Keratinocyte (primary cell): ENCODE measurements at regions not wholly inside any gene's neighbourhood (a gene's known extent, or its start where the extent isn't known, plus 50 kb on each side); places are given as distances from the start of the nearest gene placed in this dataset.

Experiments used
- DNase-seq: peaks from one replicate; pipeline ENCODE4 v3.0.0-alpha.2; 2011; ENCODE audit warnings: low read depth, missing footprints, low spot score
- FAIRE-seq: peaks from 2 replicates; lab custom pipeline; 2011; peaks lifted over from hg19 to GRCh38; lab: Jason Lieb, UNC
- H2AFZ ChIP-seq: 2 replicates; pipeline ENCODE4 v1.6.0; 2012; ENCODE audit warnings: low read length, control low read depth, inconsistent platforms; ENCODE audit not compliant: control insufficient read depth
- H3K27ac ChIP-seq: 2 replicates; pipeline ENCODE4 v1.5.1; 2011; ENCODE audit warnings: low read length; ENCODE audit not compliant: control insufficient read depth, insufficient read depth
- H3K27me3 ChIP-seq: 3 replicates; pipeline ENCODE4 v1.6.0; 2011; ENCODE audit warnings: low read length; ENCODE audit not compliant: control insufficient read depth, insufficient read depth; ENCODE audit errors: extremely low read depth
- H3K36me3 ChIP-seq, 2 experiments: 2 replicates in 1 of 2; 3 replicates in 1 of 2; pipeline ENCODE4 v1.5.1; 2011; ENCODE audit warnings: low read length in 2 of 2, mild to moderate bottlenecking in 1 of 2; ENCODE audit not compliant: control insufficient read depth in 2 of 2, insufficient read depth in 2 of 2; ENCODE audit errors: extremely low read depth in 1 of 2
- H3K4me1 ChIP-seq: 3 replicates; pipeline ENCODE4 v1.5.1; 2011; ENCODE audit warnings: low read length; ENCODE audit not compliant: control insufficient read depth, insufficient read depth; ENCODE audit errors: extremely low read depth
- H3K4me2 ChIP-seq: 3 replicates; pipeline ENCODE4 v1.6.0; 2011; ENCODE audit warnings: low read depth, low read length; ENCODE audit not compliant: control insufficient read depth, insufficient read depth; ENCODE audit errors: extremely low read depth
- H3K4me3 ChIP-seq, 3 experiments: fragments of 200-600 bp in 1 of 3; sonication (generic) in 1 of 3; 2 replicates in 2 of 3; 3 replicates in 1 of 3; pipeline ENCODE4 v1.5.1; 2011 to 2016; ENCODE audit warnings: low read length in 3 of 3, mild to moderate bottlenecking in 3 of 3, control low read depth in 2 of 3, inconsistent platforms in 1 of 3, low read depth in 1 of 3, mixed read lengths in 1 of 3, mixed run types in 1 of 3, moderate library complexity in 1 of 3; ENCODE audit not compliant: control insufficient read depth in 2 of 3, insufficient read depth in 2 of 3; ENCODE audit errors: extremely low read depth in 1 of 3
- H3K79me2 ChIP-seq: 2 replicates; pipeline ENCODE4 v1.6.0; 2012; ENCODE audit warnings: low read length; ENCODE audit not compliant: control insufficient read depth, insufficient read depth
- H3K9ac ChIP-seq: 3 replicates; pipeline ENCODE4 v1.6.0; 2011; ENCODE audit warnings: low read length; ENCODE audit not compliant: control insufficient read depth, insufficient read depth; ENCODE audit errors: extremely low read depth
- H3K9me1 ChIP-seq: 3 replicates; pipeline ENCODE4 v1.6.0; 2011; ENCODE audit warnings: low read length; ENCODE audit not compliant: control insufficient read depth, insufficient read depth; ENCODE audit errors: extremely low read depth
- H3K9me3 ChIP-seq: 2 replicates; pipeline ENCODE4 v1.5.1; 2012; ENCODE audit warnings: low read depth, low read length; ENCODE audit not compliant: control insufficient read depth
- H4K20me1 ChIP-seq: 3 replicates; pipeline ENCODE4 v1.6.0; 2011; ENCODE audit warnings: low read length; ENCODE audit not compliant: control insufficient read depth, insufficient read depth; ENCODE audit errors: extremely low read depth
- EZH2 ChIP-seq: IDR thresholded peaks from one replicate; pipeline ENCODE4 v1.6.1; 2012; ENCODE audit warnings: inconsistent platforms, mild to moderate bottlenecking, low read length, moderate library complexity
- dilution Hi-C: fragments of 300-500 bp; cut with MboI; formaldehyde crosslinking; loops from one replicate; pipeline ENCODE4 v1.7.0; 2020; ENCODE audit warnings: low sequenced_read_pairs; ENCODE audit not compliant: extremely low pct_ligation_motif_present
- TF ChIP-seq, protein P1 (sequence below), 3 experiments: IDR thresholded peaks in 1 of 3; conservative IDR thresholded peaks in 1 of 3; optimal IDR thresholded peaks in 1 of 3; 2 replicates in 2 of 3; 3 replicates in 1 of 3; pipeline versions ENCODE3 to v1.5.1; 2011; ENCODE audit warnings: low read length in 3 of 3, mild to moderate bottlenecking in 3 of 3, moderate library complexity in 2 of 3, control low read depth in 1 of 3, inconsistent platforms in 1 of 3; ENCODE audit not compliant: insufficient read depth in 2 of 3; ENCODE audit errors: extremely low read depth in 1 of 3

DNA sequence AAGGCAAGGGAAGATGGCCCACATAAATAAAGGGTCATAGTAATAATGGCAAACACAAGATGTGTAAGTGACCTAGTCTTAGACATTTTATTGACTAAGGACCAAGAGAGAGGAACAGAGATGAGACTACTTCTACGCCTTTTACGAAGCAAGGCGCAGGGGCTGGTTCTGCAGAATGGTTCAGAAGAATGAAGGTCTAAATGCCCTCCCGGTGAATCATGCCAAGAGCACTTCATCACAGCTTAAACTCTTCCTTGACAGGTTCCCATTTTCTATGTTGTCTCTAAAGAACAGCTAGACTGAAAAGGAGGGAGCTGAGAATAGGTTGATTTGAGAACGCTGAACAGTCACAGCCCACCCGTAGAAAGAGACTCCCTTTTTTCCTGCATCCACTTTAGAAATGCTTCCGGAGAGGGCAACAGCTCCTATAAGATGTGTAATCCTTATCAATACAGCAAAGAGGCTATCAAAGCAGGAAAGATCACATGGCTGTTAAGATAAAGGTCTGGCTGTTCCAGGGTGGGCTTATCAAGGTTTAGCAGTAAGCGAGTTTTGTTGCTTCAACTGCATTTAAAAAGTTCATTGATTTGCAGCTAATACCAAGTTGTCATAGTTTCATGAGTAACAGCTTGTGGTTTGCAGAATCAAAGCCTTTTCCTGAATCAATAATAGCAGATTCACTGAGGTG, 93.4 kb upstream of the AUTS2 start:
- no peaks in the 10 kb centered on the region for H4K20me1 ChIP-seq
- FAIRE-seq, result no peak

DNA sequence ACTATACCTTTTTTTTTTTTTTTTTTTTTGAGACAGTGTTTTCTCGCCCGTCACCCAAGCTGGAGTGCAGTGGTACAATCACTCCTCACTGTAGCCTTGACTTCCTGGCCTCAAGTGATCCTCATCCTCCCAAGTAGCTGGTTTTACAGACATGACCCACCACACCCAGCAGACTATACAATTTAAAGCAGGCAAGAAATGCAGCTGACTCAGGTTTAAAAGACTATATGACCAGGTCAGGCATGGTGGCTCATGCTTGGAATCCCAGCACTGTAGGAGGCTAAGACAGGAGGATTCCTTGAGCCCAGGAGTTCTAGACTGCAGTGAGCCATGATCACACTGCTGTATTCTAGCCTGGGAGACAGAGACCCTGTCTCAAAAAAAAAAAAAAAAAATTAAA, 89.5 kb upstream of the AUTS2 start:
- H3K79me2 ChIP-seq, result no peaks in the 10 kb centered on the region
- no peak overlapping the region for H2AFZ ChIP-seq
- no peak overlapping the region for H3K4me2 ChIP-seq
- no peaks in the 10 kb centered on the region for H3K36me3 ChIP-seq
- no peaks in the 10 kb centered on the region for H4K20me1 ChIP-seq
- FAIRE-seq (no peak), DNase-seq (no peak)
- no peaks in the 10 kb centered on the region for H3K9me3 ChIP-seq
- no peaks in the 10 kb centered on the region for H3K27me3 ChIP-seq
- no peaks in the 10 kb centered on the region for H3K9me1 ChIP-seq
- H3K9ac ChIP-seq, result no peak overlapping the region
- H3K27ac ChIP-seq, result no peak overlapping the region
- H3K4me1 ChIP-seq, result no peaks in the 10 kb centered on the region
- dilution Hi-C loops, result no loop called here
- H3K4me3 ChIP-seq, result no peak overlapping the region
- TF ChIP-seq, protein P1, sequence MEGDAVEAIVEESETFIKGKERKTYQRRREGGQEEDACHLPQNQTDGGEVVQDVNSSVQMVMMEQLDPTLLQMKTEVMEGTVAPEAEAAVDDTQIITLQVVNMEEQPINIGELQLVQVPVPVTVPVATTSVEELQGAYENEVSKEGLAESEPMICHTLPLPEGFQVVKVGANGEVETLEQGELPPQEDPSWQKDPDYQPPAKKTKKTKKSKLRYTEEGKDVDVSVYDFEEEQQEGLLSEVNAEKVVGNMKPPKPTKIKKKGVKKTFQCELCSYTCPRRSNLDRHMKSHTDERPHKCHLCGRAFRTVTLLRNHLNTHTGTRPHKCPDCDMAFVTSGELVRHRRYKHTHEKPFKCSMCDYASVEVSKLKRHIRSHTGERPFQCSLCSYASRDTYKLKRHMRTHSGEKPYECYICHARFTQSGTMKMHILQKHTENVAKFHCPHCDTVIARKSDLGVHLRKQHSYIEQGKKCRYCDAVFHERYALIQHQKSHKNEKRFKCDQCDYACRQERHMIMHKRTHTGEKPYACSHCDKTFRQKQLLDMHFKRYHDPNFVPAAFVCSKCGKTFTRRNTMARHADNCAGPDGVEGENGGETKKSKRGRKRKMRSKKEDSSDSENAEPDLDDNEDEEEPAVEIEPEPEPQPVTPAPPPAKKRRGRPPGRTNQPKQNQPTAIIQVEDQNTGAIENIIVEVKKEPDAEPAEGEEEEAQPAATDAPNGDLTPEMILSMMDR (optimal IDR thresholded peaks at IDR 0.05 in 1 of 3, IDR thresholded peaks at IDR 0.05 in 1 of 3, conservative IDR thresholded peaks at IDR 0.05 in 1 of 3; ENCODE audit: extremely low read depth in 1 of 3, insufficient read depth in 2 of 3, low read length in 3 of 3), result no peak
- no peak for TF ChIP-seq EZH2

More for the DNA sequence above, 93.4 kb upstream of the AUTS2 start:
- H3K9me1 ChIP-seq, result no peaks in the 10 kb centered on the region
- H3K27me3 ChIP-seq, result no peaks in the 10 kb centered on the region
- H3K4me3 ChIP-seq, result no peak overlapping the region
- H3K9me3 ChIP-seq, result no peaks in the 10 kb centered on the region
- dilution Hi-C loops, result no loop called here
- no peak for DNase-seq
- no peak overlapping the region for H3K4me2 ChIP-seq
- no peaks in the 10 kb centered on the region for H3K36me3 ChIP-seq
- no peak overlapping the region for H3K27ac ChIP-seq
- no peak overlapping the region for H2AFZ ChIP-seq
- TF ChIP-seq, protein P1 (optimal IDR thresholded peaks at IDR 0.05 in 1 of 3, IDR thresholded peaks at IDR 0.05 in 1 of 3, conservative IDR thresholded peaks at IDR 0.05 in 1 of 3; ENCODE audit: extremely low read depth in 1 of 3, insufficient read depth in 2 of 3, low read length in 3 of 3), result no peak
- no peak for TF ChIP-seq EZH2
- H3K4me1 ChIP-seq, result no peaks in the 10 kb centered on the region
- no peaks in the 10 kb centered on the region for H3K79me2 ChIP-seq
- H3K9ac ChIP-seq, result no peak overlapping the region
